Left forelimb (tissue), 1 donor: ENCODE measurements at regions not wholly inside any gene's neighbourhood (a gene's known extent, or its start where the extent isn't known, plus 50 kb on each side); places are given as distances from the start of the nearest gene placed in this dataset.

Experiments used
- DNase-seq: peaks from one replicate; pipeline ENCODE4 v3.0.0-alpha.2; 2018; ENCODE audit warnings: low spot score

DNA sequence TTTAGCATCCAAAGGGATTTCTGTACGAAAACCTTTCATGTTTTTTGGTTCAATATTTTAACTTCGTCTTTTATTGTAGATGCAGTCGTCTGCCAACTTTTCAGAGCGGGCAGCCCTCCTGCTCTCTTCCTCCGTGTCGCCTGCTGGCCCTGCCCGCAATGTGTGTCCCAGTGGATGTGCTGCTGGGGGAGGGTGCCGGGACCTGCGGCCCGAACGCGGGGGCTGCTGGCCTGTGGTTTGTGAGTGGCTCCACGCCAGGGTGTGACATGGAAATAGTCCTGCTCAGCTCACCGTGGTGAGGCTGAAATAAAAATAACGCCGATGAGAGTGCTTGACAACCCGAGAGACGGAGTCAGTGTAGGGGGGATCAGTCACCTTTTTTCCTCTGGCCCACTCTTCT, 59.7 kb upstream of the GRPEL1 start:
- no peak for DNase-seq

DNA sequence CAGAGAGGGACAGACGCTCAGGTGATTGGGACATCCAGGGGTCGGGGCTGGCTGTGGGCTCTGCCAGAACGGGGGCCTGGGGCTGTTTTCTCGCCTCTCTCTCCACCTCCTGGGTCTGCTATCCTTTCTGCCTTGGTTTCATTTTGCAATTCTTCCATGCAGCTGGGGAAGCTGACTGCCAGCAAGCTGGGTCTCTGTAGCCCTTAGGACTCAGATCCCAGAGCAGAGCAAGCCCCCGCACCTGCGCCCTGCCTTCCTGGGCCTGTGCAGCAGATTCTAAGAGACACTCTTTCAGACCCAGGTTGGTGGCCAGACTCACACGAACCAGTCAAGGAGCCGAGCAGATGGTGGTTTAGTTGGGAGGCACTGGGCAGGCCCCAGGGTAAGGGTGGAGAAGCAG, 59.1 kb upstream of the GRPEL1 start:
- DNase-seq: no peak

DNA sequence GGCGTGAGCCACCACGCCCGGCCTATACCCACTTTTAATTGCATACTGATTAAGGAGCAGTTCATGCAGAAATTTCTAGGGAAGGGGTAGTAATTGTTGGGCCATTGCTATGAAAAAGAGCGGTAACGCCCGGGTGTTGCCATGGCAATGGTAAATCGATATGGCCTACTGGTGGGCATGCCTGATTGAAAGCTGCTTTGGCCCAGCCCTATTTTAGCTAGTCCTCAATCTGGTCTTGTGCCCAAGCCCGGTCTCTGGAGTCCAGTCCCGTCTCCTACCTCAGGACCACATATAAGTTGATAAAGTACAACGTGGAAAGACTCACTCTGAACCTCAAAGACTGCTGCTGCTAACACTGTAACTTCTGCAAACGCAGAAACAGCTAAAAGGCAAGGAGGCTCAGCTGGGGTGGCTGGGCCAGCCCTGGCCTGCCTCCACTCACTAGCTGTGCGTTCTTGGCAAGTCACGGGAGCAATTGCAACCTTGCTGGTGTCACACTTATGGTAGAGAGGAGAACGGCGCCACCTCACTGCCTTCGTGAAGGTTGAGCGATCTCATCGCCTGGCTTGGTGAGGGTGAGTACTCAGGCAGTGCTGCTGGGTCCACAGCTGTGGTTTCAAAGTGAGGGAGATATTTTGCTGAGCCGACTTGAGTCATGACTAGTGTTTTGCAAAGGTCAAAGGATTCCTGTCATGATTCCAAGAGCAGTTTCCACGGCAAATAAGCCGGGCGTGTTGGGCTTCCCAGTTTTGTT, 57.0 kb upstream of the GRPEL1 start:
- no peak for DNase-seq

DNA sequence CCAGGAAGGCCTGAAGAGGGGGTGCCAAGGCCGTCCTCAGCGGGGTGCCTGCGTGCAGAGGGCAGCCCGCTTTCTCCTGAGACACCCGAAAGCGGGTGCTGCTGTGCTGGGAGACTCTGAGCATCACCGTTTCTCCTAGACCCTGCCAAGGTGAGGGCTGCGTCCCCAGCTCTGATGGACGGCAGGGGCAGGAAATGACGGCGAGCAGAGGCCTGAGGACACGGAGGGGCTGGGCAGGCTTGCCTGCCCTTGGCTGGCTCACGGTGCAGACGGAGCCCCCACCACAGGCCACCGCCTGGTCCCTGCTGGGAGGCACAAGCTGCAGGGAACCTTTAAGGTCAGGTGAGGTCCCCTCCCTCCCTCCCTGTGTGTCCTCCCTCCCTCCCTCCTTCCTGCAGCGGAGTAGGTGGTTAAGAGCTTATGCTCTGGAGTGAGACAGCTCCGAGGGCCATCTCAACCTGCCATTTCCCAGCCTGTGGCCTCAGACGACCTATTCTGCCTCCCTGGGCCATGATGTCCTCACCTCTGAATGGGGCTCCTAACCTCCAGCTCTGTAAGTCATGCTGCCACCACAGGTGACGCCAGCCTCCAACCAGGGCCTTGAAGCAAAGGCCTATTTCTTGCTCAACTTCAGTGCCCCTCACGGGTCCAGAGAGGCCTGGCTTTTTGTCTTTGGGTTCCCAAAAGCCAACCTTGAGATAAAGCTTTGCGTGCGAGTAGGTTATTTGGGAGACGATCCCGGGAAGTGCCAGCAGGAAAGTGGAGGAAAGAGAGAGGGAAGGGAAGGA, 54.2 kb upstream of the GRPEL1 start:
- no peak for DNase-seq

DNA sequence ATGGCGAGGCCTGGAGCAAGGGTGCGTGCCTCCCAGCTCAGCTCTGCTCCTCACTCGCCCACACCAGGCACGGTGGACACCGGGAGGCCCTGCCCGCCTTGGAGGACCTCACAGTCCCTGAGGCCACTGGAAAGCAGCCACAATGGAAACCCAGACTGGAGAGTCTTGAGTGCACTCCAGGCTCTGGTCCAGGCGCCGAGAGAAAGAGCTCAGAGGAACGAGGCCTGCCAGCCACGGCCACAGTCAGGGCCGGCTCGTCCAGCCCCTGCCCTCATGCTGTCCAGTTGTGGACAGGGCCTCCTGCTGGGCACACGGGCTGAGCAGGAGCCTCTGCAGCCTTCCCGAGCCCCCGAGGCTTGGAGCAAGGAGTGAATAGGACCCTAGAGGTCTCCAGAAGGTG, 53.3 kb upstream of the GRPEL1 start:
- no peak for DNase-seq

DNA sequence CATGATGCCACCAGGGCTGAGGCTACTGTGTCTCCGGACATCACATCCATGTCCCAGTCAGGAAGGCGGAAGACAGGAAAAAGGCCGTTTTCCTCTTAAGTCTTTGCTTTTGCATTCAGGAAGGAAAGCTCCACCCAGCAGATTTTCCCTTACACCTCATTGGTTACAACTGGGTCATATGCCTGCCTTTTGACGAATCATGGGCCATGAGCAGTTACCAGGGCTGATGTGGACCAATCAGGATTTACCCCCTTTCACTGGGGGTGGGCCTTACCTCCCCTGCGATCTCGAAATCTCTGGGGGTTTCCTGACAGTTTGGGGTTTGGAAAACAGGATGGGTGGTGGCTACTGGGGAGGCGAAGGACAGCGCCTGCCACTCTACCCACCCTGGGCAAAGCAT, 52.5 kb upstream of the GRPEL1 start:
- no peak for DNase-seq

DNA sequence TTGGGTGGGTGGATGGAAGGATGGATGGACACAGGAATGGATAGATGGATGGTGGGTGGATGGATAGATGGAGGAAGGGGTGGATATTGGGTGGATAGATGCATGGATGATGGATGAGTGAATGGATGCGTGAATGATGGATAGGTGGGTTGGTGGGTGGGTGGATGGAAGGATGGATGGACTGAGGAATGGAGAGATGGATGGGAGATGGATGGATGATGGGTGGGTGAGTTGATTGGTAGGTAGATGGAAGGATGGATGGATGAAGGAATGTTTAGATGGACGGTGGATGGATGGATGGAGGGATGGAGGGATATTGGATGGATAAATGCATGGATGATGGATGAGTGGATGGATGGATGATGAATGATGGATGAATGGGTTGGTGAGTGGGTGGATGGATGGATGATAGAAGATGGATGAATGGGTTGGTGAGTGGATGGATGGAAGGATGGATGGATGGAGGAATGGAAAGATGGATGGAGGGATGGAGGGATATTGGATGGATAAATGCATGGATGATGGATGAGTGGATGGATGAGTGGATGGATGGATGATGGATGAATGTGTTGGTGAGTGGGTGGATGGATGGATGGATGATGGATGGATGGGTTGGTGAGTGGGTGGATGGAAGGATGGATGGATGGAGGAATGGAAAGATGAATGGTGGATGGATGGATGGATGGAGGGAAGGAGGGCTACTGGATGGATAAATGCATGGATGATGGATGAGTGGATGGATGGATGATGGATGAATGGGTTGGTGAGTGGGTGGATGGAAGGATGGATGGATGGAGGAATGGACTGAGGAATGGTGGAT, 50.4 kb upstream of the GRPEL1 start:
- no peak for DNase-seq
